Fibroblast of the aortic adventitia (primary cell): ENCODE measurements at regions not wholly inside any gene's neighbourhood (a gene's known extent, or its start where the extent isn't known, plus 50 kb on each side); places are given as distances from the start of the nearest gene placed in this dataset.
A peak's percentile ranks its signal among the peaks of the same experiment; 100 is the strongest.
"Not testable (repeated sequence)": the region's sequence is repeated elsewhere in the genome, so short reads cannot be mapped to it uniquely, and the experiment has no call there.

Source experiments
- DNase-seq: peaks from one replicate; pipeline ENCODE4 v3.0.0-alpha.2; 2010; ENCODE audit warnings: low read depth
- H3K4me3 ChIP-seq: 2 replicates; pipeline ENCODE4 v1.5.1; 2011; ENCODE audit warnings: low read depth, mild to moderate bottlenecking, control low read depth, low read length, moderate library complexity
- CTCF ChIP-seq: IDR thresholded peaks from 2 replicates; pipeline ENCODE4 v1.5.1; 2011; ENCODE audit warnings: mild to moderate bottlenecking, low read length, control low read depth, inconsistent platforms; ENCODE audit not compliant: insufficient read depth

DNA sequence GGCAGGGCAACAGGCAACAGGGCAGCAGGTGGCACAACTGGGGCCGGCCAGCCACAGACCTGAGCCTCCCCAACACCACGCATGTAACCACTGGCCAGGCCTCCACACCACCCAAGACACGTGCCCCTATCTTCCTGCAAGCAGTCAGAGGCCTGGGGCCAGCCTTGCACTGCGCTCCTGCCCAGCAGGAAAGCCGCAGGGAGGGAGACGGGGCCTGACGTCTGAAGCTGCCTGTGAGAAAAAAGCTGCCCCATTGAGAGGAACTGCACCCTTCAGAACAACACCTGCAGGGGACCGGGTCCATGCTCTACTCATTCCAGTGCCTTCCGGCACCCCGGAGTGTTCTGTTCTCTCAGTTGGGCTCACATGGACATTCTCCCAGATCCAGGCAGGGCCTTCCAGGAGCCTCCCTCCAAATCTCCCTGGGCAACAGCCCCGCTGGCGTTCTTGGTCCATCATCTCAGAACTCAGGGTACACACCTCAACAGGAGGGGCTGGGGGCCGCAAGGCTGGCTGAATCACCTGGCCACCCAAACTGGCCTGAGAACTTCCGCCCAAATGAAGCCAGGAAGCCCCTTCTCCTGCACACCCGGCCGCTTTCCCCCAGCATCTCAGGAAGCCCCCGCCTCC is 5403.6 kb upstream of the TPTE start:
- not testable (repeated sequence) for DNase-seq, H3K4me3 ChIP-seq

DNA sequence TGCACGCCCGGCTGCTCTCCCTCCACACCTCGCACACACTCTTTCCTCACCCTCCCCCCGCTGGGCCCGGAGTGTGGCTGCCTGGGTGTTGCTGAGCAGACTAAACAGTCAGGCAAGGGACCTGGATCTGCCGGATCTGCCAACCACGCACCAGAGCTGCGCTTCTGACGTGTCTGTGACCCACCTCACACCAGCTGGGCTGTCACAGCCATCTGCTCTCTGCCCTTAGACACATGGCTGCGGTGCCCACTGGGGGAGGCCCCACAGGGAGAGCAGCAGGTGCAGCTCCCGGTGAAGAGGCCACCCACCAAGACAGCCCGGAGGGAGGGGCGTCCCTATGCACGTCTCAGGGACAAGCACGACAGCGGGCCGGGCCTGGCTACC is 5403.1 kb upstream of the TPTE start:
- DNase-seq, H3K4me3 ChIP-seq: not testable (repeated sequence)

GRCh38 chr21:5119179-5119578 is 5402.2 kb upstream of the TPTE start:
- not testable (repeated sequence) for H3K4me3 ChIP-seq, DNase-seq

GRCh38 chr21:5121399-5121798 is 5400.0 kb upstream of the TPTE start:
- peak; percentile 19 for DNase-seq
- H3K4me3 ChIP-seq, result not testable (repeated sequence)

GRCh38 chr21:5121849-5122248 is 5399.5 kb upstream of the TPTE start:
- H3K4me3 ChIP-seq, DNase-seq: not testable (repeated sequence)

DNA sequence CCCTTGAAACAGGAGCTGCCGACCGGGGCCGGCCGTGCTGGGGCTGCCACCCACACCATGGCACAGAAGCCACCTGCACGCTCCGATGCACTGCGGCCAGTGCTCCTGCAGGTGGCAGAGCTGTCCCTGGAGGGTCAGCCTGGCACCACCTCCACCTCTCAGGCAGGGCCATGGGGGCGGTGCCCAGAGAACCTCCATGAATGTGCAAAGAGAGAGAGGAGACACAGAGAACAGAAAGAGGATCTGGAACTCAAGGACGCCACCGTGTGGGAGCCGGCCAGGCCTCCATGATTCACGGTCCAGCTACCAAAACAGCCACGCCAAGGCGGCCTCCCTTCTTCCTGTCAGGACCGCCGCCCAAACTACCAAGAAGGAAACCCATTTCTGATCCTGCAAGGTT is 5397.7 kb upstream of the TPTE start:
- peak; percentile 40 for TF ChIP-seq CTCF
- not testable (repeated sequence) for H3K4me3 ChIP-seq, DNase-seq

DNA sequence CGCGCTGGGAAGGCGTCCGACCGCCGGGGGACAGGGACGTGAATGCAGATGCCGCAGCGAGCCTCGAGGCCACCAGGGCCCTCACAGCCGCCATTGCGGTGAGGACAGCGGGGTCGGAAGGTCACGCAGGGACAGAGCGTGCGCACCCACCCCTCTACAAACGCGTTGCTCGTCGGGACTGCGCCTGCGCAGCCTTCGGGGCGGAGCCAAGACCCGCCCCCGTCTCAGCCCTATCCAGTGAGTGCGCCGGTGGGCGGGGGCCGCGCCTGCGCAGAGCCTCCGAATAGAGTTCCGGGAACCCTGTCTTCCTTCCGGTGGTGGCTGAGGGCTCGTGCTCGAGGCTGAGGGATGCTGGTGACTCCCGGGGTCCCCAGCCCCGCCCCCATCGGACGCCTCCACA is 5393.1 kb upstream of the TPTE start:
- peak overlapping the region; percentile 45 for H3K4me3 ChIP-seq

DNA sequence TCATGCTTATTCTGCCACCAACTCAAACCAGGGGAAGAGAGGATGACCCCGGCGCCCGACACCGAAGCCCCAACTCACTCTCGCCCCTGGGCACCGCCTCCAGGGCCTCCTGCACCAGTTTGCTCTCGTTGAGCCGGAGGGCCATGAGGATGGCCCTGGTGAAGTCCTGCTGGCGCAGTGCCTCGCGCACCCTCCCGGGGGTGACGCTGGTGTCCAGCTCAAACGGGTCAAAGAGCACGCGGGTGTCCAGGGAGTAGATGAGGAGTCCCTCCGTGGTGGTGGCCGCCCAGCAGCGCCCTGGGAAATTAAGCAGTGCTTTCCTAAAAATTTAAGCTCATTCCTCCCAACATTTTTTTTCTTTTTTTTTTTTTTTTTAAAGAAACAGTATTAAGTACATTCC is 5387.6 kb upstream of the TPTE start:
- not testable (repeated sequence) for DNase-seq

More for the DNA sequence above, 5393.1 kb upstream of the TPTE start:
- DNase-seq, result peak; percentile 74

DNA sequence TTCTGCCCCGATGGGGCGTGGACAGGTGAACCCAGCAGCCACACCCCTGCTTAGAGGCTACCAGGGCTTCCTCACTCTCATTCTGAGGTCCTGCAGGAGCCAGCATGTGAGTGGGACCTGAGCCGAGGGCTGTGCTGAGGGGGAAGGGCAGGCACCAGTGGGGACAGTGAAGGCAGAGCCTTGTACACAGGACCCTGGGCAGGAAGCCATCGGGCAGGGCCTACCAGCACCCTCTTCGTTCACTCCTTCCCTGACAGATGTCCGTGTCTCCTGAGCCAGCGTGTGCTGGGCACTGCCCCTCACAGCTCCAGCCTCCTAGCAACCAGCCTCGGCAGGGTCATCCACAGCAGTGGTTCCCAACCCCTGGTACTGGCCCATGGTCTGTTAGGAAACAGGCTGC is 5385.0 kb upstream of the TPTE start:
- DNase-seq, H3K4me3 ChIP-seq: not testable (repeated sequence)

More for the DNA sequence above, 5387.6 kb upstream of the TPTE start:
- H3K4me3 ChIP-seq, result not testable (repeated sequence)

DNA sequence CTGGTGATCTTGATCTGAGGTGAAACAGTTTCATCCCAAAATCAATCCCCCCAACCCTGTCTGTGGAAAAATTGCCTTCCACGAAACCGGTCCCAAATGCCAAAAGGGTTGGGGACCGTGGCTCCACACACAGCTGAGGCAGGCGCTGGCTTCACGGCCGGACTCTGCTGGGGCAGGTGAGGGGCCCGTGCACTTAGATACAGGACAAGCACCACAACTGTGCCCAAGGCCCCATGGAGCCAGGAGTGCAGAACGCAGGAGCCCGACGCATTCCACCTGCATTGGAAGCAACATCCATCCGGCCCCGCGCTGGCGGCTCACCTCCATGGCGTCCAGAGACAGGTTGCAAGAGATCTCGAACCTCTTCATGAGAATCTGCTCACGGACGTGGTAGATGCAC is 5384.4 kb upstream of the TPTE start:
- not testable (repeated sequence) for DNase-seq

GRCh38 chr21:5138687-5139086 is 5382.7 kb upstream of the TPTE start:
- not testable (repeated sequence) for DNase-seq, H3K4me3 ChIP-seq

More for the DNA sequence above, 5384.4 kb upstream of the TPTE start:
- not testable (repeated sequence) for H3K4me3 ChIP-seq

- H3K4me3 ChIP-seq, DNase-seq: not testable (repeated sequence)
Measured at GRCh38 chr21:5139528-5139927, 5381.9 kb upstream of the TPTE start.

DNA sequence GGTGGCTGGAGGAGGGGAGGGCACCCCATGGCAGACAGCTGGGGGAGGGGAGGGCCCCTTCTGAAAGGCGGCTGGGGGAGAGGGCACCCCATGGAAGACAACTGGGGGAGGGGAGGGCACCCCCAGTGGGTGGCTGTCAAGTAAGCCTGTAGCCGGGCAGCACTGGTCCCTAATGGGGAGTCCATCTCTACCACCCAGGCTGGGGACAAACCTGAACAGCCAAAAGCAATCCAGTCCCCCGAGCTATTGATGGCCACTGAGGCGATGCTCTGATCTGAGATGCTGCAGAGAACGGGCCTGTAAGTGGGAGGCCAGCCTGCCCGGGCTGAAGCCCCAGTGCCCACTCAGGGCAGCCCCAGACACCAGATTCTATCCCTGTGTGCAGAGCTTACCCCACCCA is 5378.4 kb upstream of the TPTE start:
- DNase-seq, H3K4me3 ChIP-seq: not testable (repeated sequence)

DNA sequence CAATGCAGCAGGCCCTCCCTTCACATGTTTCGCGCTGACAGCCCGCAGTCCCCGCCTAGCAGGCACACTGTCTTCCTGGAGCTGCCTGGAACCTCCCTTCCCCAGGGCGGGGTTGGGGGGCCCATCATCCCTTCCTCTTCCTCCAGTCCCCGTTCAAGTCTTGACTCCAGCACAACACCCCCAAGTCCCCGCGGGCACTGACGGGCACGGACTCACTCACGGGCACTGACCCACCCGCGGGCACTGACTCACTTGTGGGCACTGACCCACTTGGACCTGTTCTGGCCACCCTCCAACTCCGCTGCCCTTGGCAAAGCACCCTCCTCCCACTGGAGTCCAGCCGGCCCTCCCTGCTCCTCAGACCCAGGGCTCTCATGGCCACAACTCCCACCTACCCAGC is 5376.7 kb upstream of the TPTE start:
- H3K4me3 ChIP-seq, DNase-seq: not testable (repeated sequence)

GRCh38 chr21:5147685-5148084 is 5373.7 kb upstream of the TPTE start:
- DNase-seq, H3K4me3 ChIP-seq: not testable (repeated sequence)

DNA sequence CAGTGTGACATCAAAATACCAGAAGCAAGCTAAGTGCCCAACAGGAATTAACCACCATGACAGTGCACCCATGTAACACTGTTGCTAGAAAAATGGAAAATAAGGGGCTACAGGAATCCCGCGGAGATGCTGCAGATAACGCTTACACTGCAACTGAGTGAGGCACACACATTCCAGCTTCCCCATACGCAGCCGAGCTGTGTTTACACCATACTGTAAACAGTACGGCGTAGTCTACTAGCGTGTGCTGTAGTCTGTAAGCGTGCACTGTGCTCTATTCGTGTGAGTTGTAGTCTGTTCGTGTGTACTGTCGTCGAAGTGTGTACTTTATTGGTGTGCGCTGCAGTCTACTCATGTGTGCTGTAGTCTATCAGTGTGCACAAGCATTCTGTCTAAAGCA is 5372.2 kb upstream of the TPTE start:
- H3K4me3 ChIP-seq, DNase-seq: not testable (repeated sequence)

- DNase-seq, result not testable (repeated sequence)
- H3K4me3 ChIP-seq, result peak overlapping the region; percentile 50
Measured at GRCh38 chr21:5153842-5154640, 5367.3 kb upstream of the TPTE start.

DNA sequence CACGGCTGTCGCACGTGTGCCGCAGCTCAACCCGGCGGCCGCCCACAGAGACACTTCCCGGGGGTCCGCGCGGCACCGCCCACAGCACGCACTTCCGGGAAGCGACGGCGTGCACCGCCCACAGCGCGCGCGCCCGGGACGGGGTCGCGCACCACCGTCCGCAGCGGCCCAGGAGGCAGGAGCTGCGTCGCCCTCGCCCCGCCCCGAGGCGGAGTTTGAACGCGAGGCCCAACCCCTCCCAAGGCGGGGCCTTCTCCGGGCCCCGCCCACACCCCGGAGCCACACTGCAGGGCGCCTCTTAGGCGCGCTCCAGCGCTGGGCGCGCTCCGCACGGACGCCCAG is 5366.8 kb upstream of the TPTE start:
- H3K4me3 ChIP-seq, result not testable (repeated sequence)
- DNase-seq, result peak; percentile 58
